H1 (cell line): ENCODE measurements at regions not wholly inside any gene's neighbourhood (a gene's known extent, or its start where the extent isn't known, plus 50 kb on each side); places are given as distances from the start of the nearest gene placed in this dataset.

Experiments used
- EP300 ChIP-seq, 2 experiments: IDR thresholded peaks; 1 replicate in 1 of 2; 2 replicates in 1 of 2; pipeline ENCODE4 v1.6.1; 2011 to 2012; ENCODE audit warnings: low read depth in 2 of 2, low read length in 2 of 2, mild to moderate bottlenecking in 2 of 2, borderline replicate concordance in 1 of 2, inconsistent platforms in 1 of 2, moderate library complexity in 1 of 2
- EZH2 ChIP-seq: fragments of 200-600 bp; sonication (generic); IDR thresholded peaks from 2 replicates; pipeline ENCODE4 v1.7.1; 2012; ENCODE audit warnings: low read depth, mild to moderate bottlenecking, moderate library complexity, low read length, inconsistent platforms; ENCODE audit not compliant: severe bottlenecking
- JUND ChIP-seq: IDR thresholded peaks from 2 replicates; pipeline ENCODE4 v1.6.1; 2011; ENCODE audit warnings: mild to moderate bottlenecking, improper control_type of control experiment, low read length
- POLR2AphosphoS5 ChIP-seq: IDR thresholded peaks from 2 replicates; pipeline ENCODE4 v1.6.1; 2011; ENCODE audit warnings: low read depth, low read length

DNA sequence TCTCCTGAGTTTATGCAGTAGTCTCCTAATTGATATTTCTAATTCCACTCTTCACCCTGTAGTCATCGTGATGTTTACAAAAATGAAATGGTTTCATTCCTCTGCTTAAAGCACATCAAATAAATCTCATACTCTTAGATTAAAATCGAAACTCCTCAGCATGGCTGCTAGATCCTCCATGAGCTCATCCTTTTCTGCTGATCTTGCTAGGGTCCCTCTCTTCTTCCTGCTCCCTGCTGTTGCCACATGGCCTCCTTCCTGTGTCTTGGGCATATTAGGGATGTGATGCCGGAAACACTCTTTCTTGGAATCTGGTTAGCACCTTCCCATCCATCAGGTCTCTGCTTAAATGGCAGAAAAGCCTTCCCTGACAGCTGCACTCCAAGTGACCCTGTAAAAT is 59.5 kb upstream of the MEGF10 start:
- TF ChIP-seq EZH2 (no peak), POLR2AphosphoS5 (no peak), JUND (no peak), EP300 (IDR thresholded peaks at IDR 0.05; ENCODE audit: borderline replicate concordance in 1 of 2, low read depth in 2 of 2, low read length in 2 of 2) (no peak)
